HFFc6 (cell line): ENCODE measurements at regions not wholly inside any gene's neighbourhood (a gene's known extent, or its start where the extent isn't known, plus 50 kb on each side); places are given as distances from the start of the nearest gene placed in this dataset.

ENCODE experiments used
- DNase-seq: peaks from one replicate; pipeline ENCODE4 v3.0.0-alpha.2; 2018
- H3K27ac Mint-ChIP-seq: 2 replicates; pipeline ENCODE4 v1.8.0; 2020; ENCODE audit warnings: mild to moderate bottlenecking, mixed read lengths
- H3K27me3 Mint-ChIP-seq: 2 replicates; pipeline ENCODE4 v1.8.0; 2021; ENCODE audit warnings: mild to moderate bottlenecking, moderate library complexity, mixed read lengths; ENCODE audit not compliant: insufficient read depth
- H3K36me3 Mint-ChIP-seq: 2 replicates; pipeline ENCODE4 v1.8.0; 2021; ENCODE audit warnings: low read depth, mixed read lengths
- H3K4me1 Mint-ChIP-seq: 2 replicates; pipeline ENCODE4 v1.8.0; 2020; ENCODE audit warnings: low read depth, mixed read lengths
- H3K4me3 Mint-ChIP-seq: 2 replicates; pipeline ENCODE4 v1.8.0; 2020; ENCODE audit warnings: mild to moderate bottlenecking, moderate library complexity, mixed read lengths
- H3K9me3 Mint-ChIP-seq: 2 replicates; pipeline ENCODE4 v1.8.0; 2020; ENCODE audit warnings: mild to moderate bottlenecking, mixed read lengths
- TF ChIP-seq, protein P1 (sequence below): fragments of 200-600 bp; sonication (generic); IDR thresholded peaks from 2 replicates; pipeline ENCODE4 v1.5.0; 2021; ENCODE audit warnings: antibody characterized with exemption, mild to moderate bottlenecking

DNA sequence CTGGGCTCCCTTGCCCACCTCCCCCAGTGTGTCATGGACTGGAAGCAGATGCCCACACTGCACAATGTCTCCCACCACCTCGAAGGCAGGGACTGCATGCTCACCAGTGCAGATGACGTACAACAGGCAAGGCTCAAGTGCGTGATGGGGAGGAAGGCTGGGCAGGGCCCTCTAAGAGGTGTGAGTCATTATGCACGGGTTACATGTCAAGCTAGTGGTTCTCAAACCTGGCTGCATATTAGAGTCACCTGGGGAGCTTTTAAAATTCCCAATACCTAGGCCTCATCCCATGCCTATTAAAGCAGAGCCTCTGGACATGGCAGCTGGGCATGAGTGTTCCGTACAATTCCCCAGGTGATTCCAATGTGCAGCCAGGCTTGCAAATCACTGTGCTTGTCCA is 137.9 kb upstream of the NGF start:
- Mint-ChIP-seq H3K27ac (no peak overlapping the region), H3K4me1 (peaks cover 14% of the 10 kb centered on the region), H3K36me3 (no peaks in the 10 kb centered on the region), H3K9me3 (no peaks in the 10 kb centered on the region), H3K4me3 (no peak overlapping the region), H3K27me3 (peaks cover 4% of the 10 kb centered on the region)
- TF ChIP-seq, protein P1, sequence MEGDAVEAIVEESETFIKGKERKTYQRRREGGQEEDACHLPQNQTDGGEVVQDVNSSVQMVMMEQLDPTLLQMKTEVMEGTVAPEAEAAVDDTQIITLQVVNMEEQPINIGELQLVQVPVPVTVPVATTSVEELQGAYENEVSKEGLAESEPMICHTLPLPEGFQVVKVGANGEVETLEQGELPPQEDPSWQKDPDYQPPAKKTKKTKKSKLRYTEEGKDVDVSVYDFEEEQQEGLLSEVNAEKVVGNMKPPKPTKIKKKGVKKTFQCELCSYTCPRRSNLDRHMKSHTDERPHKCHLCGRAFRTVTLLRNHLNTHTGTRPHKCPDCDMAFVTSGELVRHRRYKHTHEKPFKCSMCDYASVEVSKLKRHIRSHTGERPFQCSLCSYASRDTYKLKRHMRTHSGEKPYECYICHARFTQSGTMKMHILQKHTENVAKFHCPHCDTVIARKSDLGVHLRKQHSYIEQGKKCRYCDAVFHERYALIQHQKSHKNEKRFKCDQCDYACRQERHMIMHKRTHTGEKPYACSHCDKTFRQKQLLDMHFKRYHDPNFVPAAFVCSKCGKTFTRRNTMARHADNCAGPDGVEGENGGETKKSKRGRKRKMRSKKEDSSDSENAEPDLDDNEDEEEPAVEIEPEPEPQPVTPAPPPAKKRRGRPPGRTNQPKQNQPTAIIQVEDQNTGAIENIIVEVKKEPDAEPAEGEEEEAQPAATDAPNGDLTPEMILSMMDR: no peak
- DNase-seq: no peak

- Mint-ChIP-seq H3K9me3 (no peaks in the 10 kb centered on the region), H3K4me1 (peaks cover 21% of the 10 kb centered on the region), H3K4me3 (no peak overlapping the region), H3K27me3 (peaks cover 3% of the 10 kb centered on the region), H3K27ac (no peak overlapping the region), H3K36me3 (no peaks in the 10 kb centered on the region)
- TF ChIP-seq, protein P1: no peak
- DNase-seq: no peak
Observed at GRCh38 chr1:115475252-115475651, 137.2 kb upstream of the NGF start.

- no peak for DNase-seq
- H3K27ac Mint-ChIP-seq: no peak overlapping the region
- no peaks in the 10 kb centered on the region for H3K36me3 Mint-ChIP-seq
- H3K9me3 Mint-ChIP-seq: no peaks in the 10 kb centered on the region
- H3K4me3 Mint-ChIP-seq: no peak overlapping the region
- H3K4me1 Mint-ChIP-seq: peaks cover 30% of the 10 kb centered on the region
- peaks cover 1% of the 10 kb centered on the region for H3K27me3 Mint-ChIP-seq
- TF ChIP-seq, protein P1: no peak
Observed at GRCh38 chr1:115473986-115474565, 136.0 kb upstream of the NGF start.

DNA sequence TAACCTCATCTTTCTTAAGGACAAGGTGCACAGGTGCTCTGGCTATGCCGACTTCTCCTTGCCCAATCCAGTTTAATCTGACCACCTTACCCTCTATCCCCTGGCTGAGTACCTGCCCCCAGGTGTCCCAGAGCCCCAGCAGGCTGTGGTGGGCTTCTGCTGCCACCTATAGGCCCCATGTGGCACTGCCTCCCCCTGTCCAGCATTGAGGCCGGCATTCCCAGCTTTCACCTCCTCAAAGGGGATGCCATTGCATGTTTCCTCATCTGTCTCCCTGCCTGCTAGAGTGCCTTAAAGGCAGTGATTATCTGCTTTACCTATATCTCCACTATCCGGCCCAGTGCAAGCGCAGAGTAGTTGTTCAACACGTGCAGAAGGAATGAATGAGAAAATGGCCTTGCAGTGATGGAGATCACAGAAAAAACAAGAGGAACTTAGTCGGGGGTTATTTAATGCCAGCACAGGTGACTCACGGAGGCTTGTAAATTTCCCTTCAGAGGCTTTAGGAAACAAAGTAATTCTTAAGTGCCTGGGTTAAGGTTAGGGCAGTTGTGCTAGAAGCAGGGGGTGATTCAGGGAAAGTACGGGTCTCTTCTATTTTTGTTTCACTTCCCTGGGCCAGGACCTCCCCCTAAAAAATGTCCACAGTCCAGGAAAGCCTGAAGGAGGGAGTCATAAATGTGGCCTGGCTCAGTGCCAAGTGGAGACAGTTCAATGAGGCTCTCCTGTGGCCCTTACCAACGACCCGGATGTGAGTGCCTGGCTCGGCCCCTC is 131.8 kb upstream of the NGF start:
- H3K27ac Mint-ChIP-seq: peak overlapping the region; percentile 83
- TF ChIP-seq, protein P1: peak; percentile 96
- peak overlapping the region; percentile 63 for H3K4me3 Mint-ChIP-seq
- peaks cover 60% of the 10 kb centered on the region for H3K4me1 Mint-ChIP-seq
- no peaks in the 10 kb centered on the region for H3K36me3 Mint-ChIP-seq
- H3K27me3 Mint-ChIP-seq: peaks cover 1% of the 10 kb centered on the region
- no peaks in the 10 kb centered on the region for H3K9me3 Mint-ChIP-seq
- peak; percentile 66 for DNase-seq

GRCh38 chr1:115467790-115468189 is 129.7 kb upstream of the NGF start:
- TF ChIP-seq, protein P1: no peak
- Mint-ChIP-seq H3K36me3 (no peaks in the 10 kb centered on the region), H3K4me3 (no peak overlapping the region), H3K27ac (no peak overlapping the region), H3K4me1 (peaks cover 49% of the 10 kb centered on the region), H3K27me3 (no peaks in the 10 kb centered on the region; the same call in none of the 2 replicates), H3K9me3 (no peaks in the 10 kb centered on the region)
- no peak for DNase-seq
